ENCODE measurements at regions not wholly inside any gene's neighbourhood (a gene's known extent, or its start where the extent isn't known, plus 50 kb on each side); places are given as distances from the start of the nearest gene placed in this dataset.

DNA sequence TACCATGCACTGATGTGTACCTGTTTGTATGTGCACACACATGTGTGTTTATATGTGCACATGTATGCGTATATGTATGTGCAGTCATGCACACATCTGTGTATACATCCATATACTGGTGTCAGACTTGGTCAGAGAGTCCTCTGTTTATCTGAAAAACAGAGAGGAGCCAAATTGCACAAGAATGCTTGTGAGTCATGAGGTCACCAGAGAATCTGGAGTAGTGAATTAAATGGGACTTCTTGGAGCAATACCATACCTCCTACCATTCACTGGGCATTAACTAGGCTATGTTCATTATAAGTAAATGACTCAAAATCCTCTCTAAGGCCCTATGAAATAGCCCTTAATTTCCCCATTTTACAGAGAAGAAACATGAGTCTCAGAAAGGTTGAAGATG lies 272.1 kb upstream of the C1orf87 start:
- no peak for ATAC-seq (ENCODE audit: low FRiP score)
- TF ChIP-seq, protein P1, sequence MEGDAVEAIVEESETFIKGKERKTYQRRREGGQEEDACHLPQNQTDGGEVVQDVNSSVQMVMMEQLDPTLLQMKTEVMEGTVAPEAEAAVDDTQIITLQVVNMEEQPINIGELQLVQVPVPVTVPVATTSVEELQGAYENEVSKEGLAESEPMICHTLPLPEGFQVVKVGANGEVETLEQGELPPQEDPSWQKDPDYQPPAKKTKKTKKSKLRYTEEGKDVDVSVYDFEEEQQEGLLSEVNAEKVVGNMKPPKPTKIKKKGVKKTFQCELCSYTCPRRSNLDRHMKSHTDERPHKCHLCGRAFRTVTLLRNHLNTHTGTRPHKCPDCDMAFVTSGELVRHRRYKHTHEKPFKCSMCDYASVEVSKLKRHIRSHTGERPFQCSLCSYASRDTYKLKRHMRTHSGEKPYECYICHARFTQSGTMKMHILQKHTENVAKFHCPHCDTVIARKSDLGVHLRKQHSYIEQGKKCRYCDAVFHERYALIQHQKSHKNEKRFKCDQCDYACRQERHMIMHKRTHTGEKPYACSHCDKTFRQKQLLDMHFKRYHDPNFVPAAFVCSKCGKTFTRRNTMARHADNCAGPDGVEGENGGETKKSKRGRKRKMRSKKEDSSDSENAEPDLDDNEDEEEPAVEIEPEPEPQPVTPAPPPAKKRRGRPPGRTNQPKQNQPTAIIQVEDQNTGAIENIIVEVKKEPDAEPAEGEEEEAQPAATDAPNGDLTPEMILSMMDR (IDR thresholded peaks at IDR 0.05) = no peak
- no peak for DNase-seq (ENCODE audit: low spot score)

- DNase-seq (ENCODE audit: low spot score) (no peak), ATAC-seq (ENCODE audit: low FRiP score) (no peak)
- TF ChIP-seq, protein P1 (IDR thresholded peaks at IDR 0.05) = no peak
These were observed 271.5 kb upstream of the C1orf87 start for GRCh38 chr1:60345049-60345448.

GRCh38 chr1:60343736-60344135 lies 270.2 kb upstream of the C1orf87 start:
- TF ChIP-seq, protein P1 (IDR thresholded peaks at IDR 0.05) = no peak
- DNase-seq (ENCODE audit: low spot score) (no peak), ATAC-seq (ENCODE audit: low FRiP score) (no peak)

- TF ChIP-seq, protein P1 (IDR thresholded peaks at IDR 0.05) = no peak
- DNase-seq (ENCODE audit: low spot score) (no peak), ATAC-seq (ENCODE audit: low FRiP score) (no peak)
These were observed 269.0 kb upstream of the C1orf87 start for GRCh38 chr1:60342569-60342968.

DNA sequence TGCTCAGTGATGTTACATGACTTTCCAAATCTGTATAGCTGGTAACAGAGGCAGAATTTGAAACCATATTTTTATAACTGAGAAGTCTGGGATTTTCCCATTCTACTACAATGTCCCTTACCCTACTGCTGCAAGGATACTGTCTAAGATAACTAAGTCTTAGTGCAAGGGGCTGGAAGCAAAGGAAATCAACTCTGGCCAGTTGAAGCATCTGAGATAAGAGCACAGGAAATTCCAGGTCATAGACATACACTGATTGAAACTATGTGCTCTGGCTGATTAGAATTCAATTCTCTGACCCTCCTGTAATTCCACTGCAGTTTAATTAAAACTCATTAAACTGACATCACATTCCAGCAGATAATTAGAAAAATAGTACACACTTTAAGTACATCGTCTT lies 267.7 kb upstream of the C1orf87 start:
- ATAC-seq (ENCODE audit: low FRiP score) (no peak), DNase-seq (ENCODE audit: low spot score) (no peak)
- TF ChIP-seq, protein P1 (IDR thresholded peaks at IDR 0.05) = no peak

DNA sequence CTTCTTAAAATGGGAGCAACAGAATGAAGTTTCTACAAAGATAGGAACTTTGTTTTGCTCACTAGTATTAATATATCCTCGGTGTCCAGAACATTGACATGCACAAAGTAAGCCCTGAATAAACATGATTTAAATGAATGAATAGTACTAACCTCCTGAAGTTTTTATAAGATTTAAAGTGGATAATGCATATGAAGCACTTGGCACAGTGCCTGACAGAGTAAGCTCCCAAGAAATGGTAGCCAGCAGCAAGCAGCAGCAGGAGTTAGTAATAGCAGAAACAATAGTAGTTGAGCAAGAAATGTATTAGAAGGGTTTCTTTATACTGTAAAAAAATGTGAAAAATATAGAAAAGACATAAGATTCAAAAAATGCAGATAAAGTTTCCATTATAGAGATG lies 258.1 kb upstream of the C1orf87 start:
- TF ChIP-seq, protein P1 (IDR thresholded peaks at IDR 0.05) = no peak
- no peak for ATAC-seq (ENCODE audit: low FRiP score)
- DNase-seq (ENCODE audit: low spot score) = no peak

GRCh38 chr1:60329651-60330050 lies 256.1 kb upstream of the C1orf87 start:
- TF ChIP-seq, protein P1 (IDR thresholded peaks at IDR 0.05) = no peak
- no peak for ATAC-seq (ENCODE audit: low FRiP score)

More at GRCh38 chr1:60329651-60330050, 256.1 kb upstream of the C1orf87 start:
- DNase-seq (ENCODE audit: low spot score) = no peak
